ENCODE measurements at regions not wholly inside any gene's neighbourhood (a gene's known extent, or its start where the extent isn't known, plus 50 kb on each side); places are given as distances from the start of the nearest gene placed in this dataset.

GRCh38 chr1:186518822-186519381, 58.0 kb upstream of the PDC start:
- Histone ChIP-seq H3K27ac (ENCODE audit: low read length) (no peak overlapping the region), H3K9me3 (ENCODE audit: low read length) (no peaks in the 10 kb centered on the region), H3K36me3 (ENCODE audit: low read depth, low read length) (no peaks in the 10 kb centered on the region), H2AFZ (ENCODE audit: low read length) (no peak overlapping the region), H3K4me3 (ENCODE audit: low read length) (no peak overlapping the region), H3K9ac (ENCODE audit: low read length) (no peak overlapping the region), H3K4me1 (ENCODE audit: insufficient read depth, low read length) (peaks cover 6% of the 10 kb centered on the region), H3K79me2 (ENCODE audit: low read length) (no peaks in the 10 kb centered on the region), H3K27me3 (ENCODE audit: low read length) (no peaks in the 10 kb centered on the region), H4K20me1 (ENCODE audit: low read length) (no peaks in the 10 kb centered on the region), H3K4me2 (ENCODE audit: low read length) (no peak overlapping the region), H3K9me2 (replicated peaks; ENCODE audit: low read length) (no peaks in the 10 kb centered on the region), H3F3A (ENCODE audit: low read length, unreplicated experiment) (no peaks in the 10 kb centered on the region)
- ChIA-PET POLR2A (ENCODE audit: unreplicated experiment) (no interaction called here), CTCF (no interaction called here)
- BruUV-seq (replicated peaks): no TSS peak
- ATAC-seq (no peak), DNase-seq (no peak)
- intact Hi-C loops (cut with micrococcal nuclease): no loop called here
- TF ChIP-seq EZH2phosphoT487 (IDR thresholded peaks at IDR 0.05; ENCODE audit: borderline replicate concordance, low read length) (no peak), CTCF (conservative IDR thresholded peaks at IDR 0.05; ENCODE audit: low read depth, low read length) (no peak)

- Histone ChIP-seq H3K4me1 (ENCODE audit: insufficient read depth, low read length) (peaks cover 6% of the 10 kb centered on the region), H3K9me3 (ENCODE audit: low read length) (no peaks in the 10 kb centered on the region), H4K20me1 (ENCODE audit: low read length) (no peaks in the 10 kb centered on the region), H2AFZ (ENCODE audit: low read length) (no peak overlapping the region), H3K36me3 (ENCODE audit: low read depth, low read length) (no peaks in the 10 kb centered on the region), H3K9me2 (replicated peaks; ENCODE audit: low read length) (no peaks in the 10 kb centered on the region), H3K4me2 (ENCODE audit: low read length) (no peak overlapping the region), H3K4me3 (ENCODE audit: low read length) (no peak overlapping the region), H3K79me2 (ENCODE audit: low read length) (no peaks in the 10 kb centered on the region), H3K9ac (ENCODE audit: low read length) (no peak overlapping the region), H3K27ac (ENCODE audit: low read length) (no peak overlapping the region), H3F3A (ENCODE audit: low read length, unreplicated experiment) (no peaks in the 10 kb centered on the region), H3K27me3 (ENCODE audit: low read length) (no peaks in the 10 kb centered on the region)
- TF ChIP-seq EZH2 (IDR thresholded peaks at IDR 0.05; ENCODE audit: low read length, unreplicated experiment) (no peak), CTCF (conservative IDR thresholded peaks at IDR 0.05; ENCODE audit: low read depth, low read length) (no peak), EZH2phosphoT487 (IDR thresholded peaks at IDR 0.05; ENCODE audit: borderline replicate concordance, low read length) (no peak)
- BruUV-seq (replicated peaks): no TSS peak
- intact Hi-C loops (cut with micrococcal nuclease): no loop called here
- no peak for DNase-seq
- ChIA-PET POLR2A (ENCODE audit: unreplicated experiment) (no interaction called here), CTCF (no interaction called here)
- no peak for ATAC-seq
Observed at GRCh38 chr1:186518395-186518794, 57.5 kb upstream of the PDC start.

- ATAC-seq: no peak
Observed at GRCh38 chr1:186514367-186514766, 53.5 kb upstream of the PDC start.

More at GRCh38 chr1:186514367-186514766, 53.5 kb upstream of the PDC start:
- no peak overlapping the region for H3K4me3 ChIP-seq (ENCODE audit: low read length)
- ChIA-PET CTCF (no interaction called here), POLR2A (ENCODE audit: unreplicated experiment) (no interaction called here)
- no peak for DNase-seq
- H3K79me2 ChIP-seq (ENCODE audit: low read length): no peaks in the 10 kb centered on the region
- TF ChIP-seq EZH2 (IDR thresholded peaks at IDR 0.05; ENCODE audit: low read length, unreplicated experiment) (no peak), EZH2phosphoT487 (IDR thresholded peaks at IDR 0.05; ENCODE audit: borderline replicate concordance, low read length) (no peak), CTCF (conservative IDR thresholded peaks at IDR 0.05; ENCODE audit: low read depth, low read length) (no peak)
- H2AFZ ChIP-seq (ENCODE audit: low read length): no peak overlapping the region
- no peaks in the 10 kb centered on the region for H3K9me3 ChIP-seq (ENCODE audit: low read length)
- H3K4me1 ChIP-seq (ENCODE audit: insufficient read depth, low read length): peaks cover 12% of the 10 kb centered on the region
- no peaks in the 10 kb centered on the region for H4K20me1 ChIP-seq (ENCODE audit: low read length)
- intact Hi-C loops (cut with micrococcal nuclease): no loop called here
- no peaks in the 10 kb centered on the region for H3K9me2 ChIP-seq (replicated peaks; ENCODE audit: low read length)
- no peaks in the 10 kb centered on the region for H3K27me3 ChIP-seq (ENCODE audit: low read length)
- no peaks in the 10 kb centered on the region for H3K36me3 ChIP-seq (ENCODE audit: low read depth, low read length)
- no peak overlapping the region for H3K4me2 ChIP-seq (ENCODE audit: low read length)
- no peak overlapping the region for H3K9ac ChIP-seq (ENCODE audit: low read length)
- no TSS peak for BruUV-seq (replicated peaks)
- no peaks in the 10 kb centered on the region for H3F3A ChIP-seq (ENCODE audit: low read length, unreplicated experiment)
- H3K27ac ChIP-seq (ENCODE audit: low read length): no peak overlapping the region

Measured in PC-3 (cell line).